HG03064 (cell line): ENCODE measurements at regions not wholly inside any gene's neighbourhood (a gene's known extent, or its start where the extent isn't known, plus 50 kb on each side); places are given as distances from the start of the nearest gene placed in this dataset.
"Not testable (repeated sequence)": the region's sequence is repeated elsewhere in the genome, so short reads cannot be mapped to it uniquely, and the experiment has no call there.

Source experiments
- ATAC-seq: cut with Tn5 transposase; IDR thresholded peaks from one replicate; pipeline ENCODE4 v1.9.1; 2021; ENCODE audit warnings: low read depth; ENCODE audit not compliant: unreplicated experiment

DNA sequence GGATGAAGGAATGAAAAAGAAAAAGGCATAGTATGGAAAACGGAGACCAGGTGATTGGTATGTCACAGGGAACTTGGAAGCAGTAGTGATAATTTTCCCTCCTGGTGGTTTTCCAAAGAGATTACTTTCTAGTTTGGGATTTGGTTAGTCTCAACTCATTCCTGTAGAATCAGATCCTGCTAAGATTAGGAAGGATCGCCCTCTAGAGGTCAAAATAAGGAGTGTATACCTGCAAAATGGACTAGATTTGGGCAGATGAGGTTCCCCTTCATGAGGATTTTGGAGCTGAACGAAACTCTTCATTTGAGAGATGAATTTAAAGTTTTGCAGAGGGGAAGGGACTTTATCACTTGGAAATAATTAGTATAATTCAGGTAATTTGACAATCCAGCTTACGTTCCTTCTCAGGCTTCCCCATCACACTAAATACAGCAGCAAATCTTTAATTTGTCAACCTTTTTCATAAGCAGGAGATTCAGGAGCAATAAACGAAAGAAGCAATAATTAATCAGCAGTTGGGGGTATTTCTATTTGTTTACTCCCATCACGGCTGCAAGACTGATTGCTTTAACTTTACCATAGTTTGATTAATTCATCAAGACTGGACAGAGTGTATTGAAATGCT, 65.2 kb downstream of the CCDC195 start:
- ATAC-seq: no peak

DNA sequence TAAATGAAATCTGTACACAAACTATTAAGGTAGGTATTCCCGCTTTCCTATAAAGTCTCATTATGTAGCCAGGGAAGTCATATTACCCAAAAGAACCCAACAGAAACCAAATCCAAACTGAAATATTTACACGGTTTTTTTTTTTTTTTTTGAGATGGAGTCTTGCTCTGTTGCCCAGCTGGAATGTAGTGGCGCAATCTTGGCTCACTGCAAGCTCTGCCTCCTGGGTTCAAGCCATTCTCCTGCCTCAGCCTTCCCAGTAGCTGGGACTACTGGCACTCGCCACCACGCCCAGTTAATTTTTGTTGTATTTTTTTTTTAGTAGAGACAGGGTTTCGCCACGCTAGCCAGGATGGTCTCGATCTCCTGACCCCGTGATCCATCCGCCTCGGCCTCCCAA, 62.5 kb upstream of the CUL3 start:
- ATAC-seq: not testable (repeated sequence)

DNA sequence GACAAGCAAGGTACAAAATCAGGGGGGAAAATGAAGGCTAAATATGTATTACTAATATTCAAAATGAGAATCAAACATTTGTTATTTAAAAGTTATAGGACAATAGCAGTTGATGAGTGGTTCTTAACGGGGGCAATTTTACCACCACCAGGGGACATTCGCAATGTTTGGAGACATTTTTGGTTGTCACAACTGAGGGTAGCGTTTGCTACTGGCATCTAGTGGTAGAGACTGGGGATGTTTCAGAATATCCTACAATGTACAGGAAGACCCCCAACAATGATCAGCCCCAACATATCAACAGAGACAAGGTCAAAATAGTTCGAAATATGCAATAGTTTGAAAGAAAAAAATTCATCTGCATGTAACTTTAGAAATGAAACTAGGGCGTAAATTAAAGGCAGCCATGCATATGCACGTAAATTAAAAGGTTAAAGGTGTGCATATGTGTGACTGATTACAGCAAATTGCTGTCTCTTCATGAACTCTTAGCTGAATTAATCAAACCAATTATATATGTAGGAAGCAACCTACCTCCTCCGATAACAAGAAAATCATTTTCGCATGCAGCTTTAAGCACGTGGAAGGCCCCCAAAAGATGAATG, 61.2 kb upstream of the CUL3 start:
- no peak for ATAC-seq

DNA sequence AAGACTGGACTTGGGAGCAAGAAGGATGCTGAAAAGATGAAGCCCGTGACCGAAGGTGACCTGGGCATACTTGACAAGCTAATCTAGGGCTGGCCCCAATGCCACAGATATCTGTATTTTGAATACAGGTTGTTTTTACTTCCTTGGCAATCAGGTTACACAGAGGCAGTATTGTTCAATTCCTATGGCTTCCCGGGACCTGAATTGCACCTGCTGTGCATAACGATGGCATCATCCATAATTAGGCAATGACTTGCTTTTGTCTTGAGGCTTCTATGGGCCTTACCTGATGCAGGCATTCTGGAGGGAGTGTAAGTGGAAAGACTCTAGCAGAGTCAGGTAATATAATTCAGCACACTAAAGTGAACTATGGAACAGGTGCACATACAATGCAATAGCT, 60.6 kb upstream of the CUL3 start:
- ATAC-seq: no peak

DNA sequence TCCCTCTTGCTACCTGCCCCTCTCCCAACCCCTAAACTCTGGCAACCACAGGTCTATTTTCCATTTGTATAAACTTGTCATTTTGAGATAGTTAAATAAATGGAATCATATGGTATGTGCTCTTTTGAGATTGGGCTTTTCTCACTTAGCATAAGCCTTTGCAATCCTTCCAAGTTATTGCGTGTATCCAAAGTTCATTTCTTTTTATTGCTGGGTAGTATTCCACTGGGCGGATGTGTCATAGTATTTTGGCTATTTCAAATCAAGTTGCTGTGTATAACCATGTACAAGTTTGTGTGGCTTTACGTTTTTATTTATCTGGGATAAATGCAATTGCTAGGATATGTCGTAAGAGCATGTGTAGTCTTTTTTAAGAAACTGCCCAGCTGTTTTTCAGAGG, 55.5 kb upstream of the CUL3 start:
- no peak for ATAC-seq

DNA sequence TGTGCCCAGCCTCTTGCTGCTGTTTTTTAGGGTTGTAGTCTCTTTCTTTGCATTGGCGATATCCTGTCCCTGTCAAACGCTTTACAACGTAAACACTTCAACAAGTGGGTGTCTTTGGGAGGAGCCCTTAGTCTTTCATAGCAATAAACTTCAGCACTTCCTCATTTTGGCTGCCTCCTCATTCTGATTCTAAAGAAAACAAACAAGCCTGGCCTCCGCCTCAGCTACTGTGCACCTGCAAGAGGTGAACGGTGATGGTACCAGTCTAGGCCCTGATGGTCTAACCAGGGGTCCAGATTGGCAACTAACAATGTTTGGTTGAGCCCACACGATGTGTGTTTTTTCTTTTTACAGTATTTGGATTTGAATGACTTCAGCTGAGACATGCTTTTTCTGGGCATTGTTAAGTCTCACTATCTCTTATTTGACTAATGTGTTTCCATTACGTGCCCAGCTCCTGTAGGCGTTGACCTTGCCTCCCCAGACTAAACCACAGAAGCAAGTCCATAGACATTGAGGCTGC, 53.2 kb upstream of the CUL3 start:
- ATAC-seq: peak; percentile 93
